Raji (cell line): ENCODE measurements at regions not wholly inside any gene's neighbourhood (a gene's known extent, or its start where the extent isn't known, plus 50 kb on each side); places are given as distances from the start of the nearest gene placed in this dataset.

ENCODE experiments used
- POLR2A ChIP-seq: IDR thresholded peaks from 2 replicates; pipeline ENCODE4 v1.6.1; 2011; ENCODE audit warnings: low read depth, low read length, control low read depth; ENCODE audit not compliant: insufficient read depth

DNA sequence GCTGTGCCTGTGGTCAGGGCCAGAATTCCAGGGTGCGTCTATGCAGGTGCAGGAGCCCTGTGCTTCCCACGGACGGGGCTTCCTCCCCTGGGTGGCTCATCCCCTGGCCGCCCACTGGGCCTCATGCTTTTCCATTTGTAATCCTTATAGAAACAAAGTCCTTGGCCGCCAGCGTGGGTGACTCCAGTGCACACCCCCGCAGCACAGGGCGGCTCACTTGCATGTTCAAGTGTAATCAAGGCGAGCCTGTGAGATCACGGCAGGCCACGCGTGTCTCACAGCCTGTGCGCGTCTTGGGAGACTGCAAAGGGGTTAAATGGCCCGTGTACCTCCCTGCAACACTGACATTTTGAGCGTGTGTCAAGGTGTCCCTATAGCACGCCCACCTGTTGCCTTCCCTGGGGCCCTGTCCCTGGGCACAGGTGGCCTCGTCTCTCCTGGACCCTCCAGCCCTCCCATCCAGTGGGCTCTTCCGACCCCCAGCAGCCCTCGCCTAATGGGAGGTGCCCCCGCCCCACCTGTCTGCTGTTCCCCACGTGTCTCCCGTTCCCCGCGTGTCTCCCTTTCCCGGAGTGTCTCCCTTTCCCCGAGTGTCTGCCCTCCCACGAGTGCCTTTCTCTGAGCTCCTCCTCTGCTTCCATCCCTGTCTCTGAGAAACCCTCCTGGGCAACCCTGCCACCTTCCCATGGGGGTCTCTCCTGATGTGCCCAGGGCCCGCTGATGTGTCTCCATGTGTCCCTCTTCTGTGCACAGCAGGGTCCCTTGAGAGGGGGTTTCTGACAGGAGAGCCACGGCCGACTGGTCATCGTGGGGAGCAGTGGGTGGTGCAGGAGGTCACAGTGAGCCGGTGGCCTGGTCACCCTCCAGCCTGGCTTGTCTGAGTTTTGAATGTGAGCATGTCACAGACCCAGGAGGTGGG lies 1215.3 kb downstream of the BRD1 start:
- no peak for TF ChIP-seq POLR2A

- TF ChIP-seq POLR2A = no peak
Observed at GRCh38 chr22:48609279-48609865, 1218.3 kb downstream of the BRD1 start.

DNA sequence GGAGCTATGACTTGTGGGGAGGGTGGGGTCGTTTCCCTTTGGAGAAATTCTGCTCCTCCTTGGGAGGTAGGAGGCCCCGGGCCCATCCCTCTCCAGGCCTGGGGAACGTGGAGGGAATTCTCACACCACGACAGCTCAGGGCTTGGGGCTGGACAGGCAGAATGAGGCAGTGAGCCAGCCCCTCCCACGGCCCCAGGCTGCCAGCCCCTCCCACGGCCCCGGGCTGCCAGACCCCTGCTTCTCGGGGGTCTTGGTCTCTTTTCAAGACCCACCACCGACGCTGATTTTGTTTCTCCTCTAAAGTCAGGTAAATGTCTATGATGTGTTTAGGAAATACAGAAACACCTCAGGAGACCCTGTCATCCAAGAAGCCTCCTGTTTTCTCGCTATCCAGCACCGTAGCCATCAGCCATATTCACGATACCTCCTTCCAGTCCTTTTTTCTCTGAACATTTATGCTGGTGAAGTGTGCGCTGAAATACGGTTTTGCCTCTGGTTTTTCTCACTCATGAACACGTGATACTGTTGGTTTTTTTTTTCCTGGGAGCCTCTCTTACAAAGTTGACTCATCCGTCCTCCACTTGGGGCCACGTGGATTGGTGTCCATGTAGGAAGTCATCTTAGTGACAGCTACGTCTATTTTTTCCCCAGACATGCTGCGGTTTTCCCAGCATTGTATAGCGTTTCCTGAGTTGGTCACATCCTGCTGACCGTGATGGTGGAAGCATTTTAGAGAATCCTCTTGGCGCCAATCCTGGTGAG lies 1219.6 kb downstream of the BRD1 start:
- no peak for TF ChIP-seq POLR2A

DNA sequence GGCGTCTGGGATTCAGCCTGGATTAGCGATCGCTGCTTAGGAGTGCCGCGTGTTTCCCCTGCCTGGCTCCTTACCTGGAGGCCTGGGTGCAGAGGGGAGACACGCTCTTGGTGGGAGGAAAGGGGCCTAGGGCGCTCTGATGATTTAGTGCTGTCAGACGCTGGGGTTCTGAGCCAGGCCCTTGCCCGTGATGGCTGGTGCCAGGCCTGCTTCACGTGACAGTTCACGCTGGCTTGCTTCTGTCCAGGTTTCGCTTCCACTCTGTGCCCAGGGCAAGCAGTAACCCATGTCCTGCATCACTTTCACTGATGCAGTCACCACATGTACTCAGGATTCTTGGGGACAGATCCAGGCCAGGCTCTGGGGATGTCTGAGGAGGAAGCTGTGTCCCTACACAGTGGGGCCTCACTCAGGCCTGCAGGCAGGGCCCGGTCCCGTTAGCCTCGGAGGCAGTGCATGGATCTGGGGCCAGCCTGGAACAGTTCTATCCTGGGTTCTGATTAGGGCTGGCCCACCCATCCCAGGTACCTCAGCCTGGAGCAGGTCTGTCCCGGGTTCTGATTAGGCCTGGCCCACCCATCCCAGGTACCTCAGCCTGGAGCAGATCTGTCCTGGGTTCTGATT lies 1220.9 kb downstream of the BRD1 start:
- TF ChIP-seq POLR2A = no peak

- no peak for TF ChIP-seq POLR2A
Observed at GRCh38 chr22:48605856-48606481, 1221.7 kb downstream of the BRD1 start.

DNA sequence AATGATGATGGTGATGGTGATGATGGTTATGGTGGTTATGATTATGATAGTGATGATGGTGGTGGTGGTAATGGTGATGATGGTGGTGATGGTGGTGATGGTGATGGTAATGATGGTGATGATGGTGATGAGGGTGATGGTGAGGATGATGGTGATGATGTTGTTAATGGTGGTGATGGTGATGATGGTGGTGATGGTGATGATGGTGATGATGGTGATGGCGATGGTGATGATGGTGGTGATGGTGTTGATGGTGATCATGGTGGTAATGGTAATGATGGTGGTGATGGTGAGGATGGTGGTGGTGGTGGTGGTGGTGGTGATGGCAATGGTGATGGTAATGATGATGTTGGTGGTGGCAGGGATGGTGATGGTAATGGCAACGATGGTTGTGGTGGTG lies 1222.5 kb downstream of the BRD1 start:
- no peak for TF ChIP-seq POLR2A

GRCh38 chr22:48603621-48604320 lies 1223.9 kb downstream of the BRD1 start:
- no peak for TF ChIP-seq POLR2A

DNA sequence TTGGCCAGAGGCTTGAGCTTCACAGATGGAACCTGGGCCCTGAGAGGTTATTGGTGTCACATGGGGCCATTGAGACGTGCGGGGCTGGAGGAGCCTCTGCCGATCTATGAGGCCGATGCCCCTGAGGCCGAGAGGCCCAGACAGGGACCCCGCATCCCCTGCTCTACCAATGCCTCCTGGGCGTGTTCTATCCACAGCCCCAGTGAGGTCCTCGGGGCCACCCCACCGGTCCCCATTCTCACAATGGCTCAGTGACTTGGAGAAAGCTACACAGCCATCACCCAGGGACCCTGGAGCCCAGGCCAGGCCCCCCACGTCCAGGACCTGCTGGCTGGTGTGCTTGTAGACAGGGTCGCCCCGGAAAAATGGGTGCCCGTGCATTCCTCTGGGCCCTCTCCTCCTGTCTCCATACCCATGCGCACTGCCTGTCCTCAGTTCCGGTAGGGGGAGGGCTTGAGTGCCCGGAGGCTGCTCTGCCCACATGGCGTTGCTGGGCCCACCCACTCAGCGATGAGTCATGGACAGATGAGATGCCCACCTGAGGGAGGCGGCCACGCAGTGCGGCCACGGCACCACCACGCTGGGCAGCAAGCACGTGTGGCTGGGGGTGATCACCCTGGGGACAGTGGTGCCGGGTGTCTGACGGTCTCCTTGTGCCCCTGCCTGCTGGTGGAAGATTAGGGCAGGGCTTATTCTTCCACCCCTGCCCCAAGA lies 1224.7 kb downstream of the BRD1 start:
- TF ChIP-seq POLR2A = no peak

GRCh38 chr22:48600681-48601080 lies 1227.0 kb downstream of the BRD1 start:
- no peak for TF ChIP-seq POLR2A

- no peak for TF ChIP-seq POLR2A
Observed at GRCh38 chr22:48600171-48600570, 1227.5 kb downstream of the BRD1 start.

- no peak for TF ChIP-seq POLR2A
Observed at GRCh38 chr22:48599346-48599745, 1228.3 kb downstream of the BRD1 start.

DNA sequence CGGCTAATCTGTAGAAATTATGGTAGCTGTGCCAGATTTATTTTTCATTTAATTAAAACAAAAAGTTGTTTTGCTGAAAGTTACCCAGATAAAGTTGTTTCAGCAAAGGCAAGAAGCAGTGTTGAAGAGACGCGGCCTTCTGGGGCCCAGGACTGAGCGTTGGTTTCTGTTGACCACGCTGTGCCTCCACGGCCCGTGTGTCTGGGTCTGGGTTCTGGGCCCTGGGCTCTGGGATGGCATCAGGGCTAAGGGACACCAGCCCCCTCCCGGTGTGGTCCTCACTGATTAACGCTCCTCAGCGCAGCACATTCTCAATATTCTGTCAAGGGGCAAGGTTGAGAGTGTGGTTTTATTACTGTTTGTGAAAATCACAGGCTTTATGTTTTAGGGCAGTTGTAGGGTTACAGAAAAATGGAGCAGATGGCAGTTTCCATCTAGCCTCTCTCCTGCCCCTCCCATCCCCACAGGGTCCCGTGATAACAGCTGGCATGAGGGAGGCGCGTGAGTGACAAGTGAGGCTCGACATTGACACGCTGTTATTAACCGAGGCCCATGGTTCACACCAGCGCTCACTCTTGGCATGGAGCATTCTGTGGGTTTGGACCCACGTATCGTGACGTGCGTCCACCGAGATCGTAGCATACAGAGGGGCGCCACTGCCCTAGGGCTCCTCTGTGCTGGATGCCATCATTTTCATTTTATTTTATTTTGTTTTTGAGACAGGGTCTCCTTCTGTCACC lies 1231.4 kb downstream of the BRD1 start:
- TF ChIP-seq POLR2A = no peak

DNA sequence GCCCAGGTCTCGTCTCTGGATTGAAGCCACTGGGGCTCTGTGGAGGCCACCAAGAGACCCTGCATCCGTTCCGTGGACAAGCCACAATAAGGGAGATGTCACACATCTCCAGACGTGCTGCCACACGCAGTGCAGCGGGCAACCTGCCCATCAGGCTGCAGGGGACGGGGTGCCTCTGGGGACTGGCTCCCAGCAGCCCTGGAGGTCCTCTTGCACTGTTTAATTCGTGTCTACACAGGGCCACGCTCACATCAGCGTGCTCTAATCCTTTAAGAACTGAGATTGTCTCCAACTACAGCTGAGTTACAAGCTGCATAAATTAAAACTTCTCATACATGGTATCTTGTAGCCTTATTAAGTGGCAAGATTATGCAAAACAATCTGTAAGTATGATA lies 1232.2 kb downstream of the BRD1 start:
- TF ChIP-seq POLR2A = no peak

DNA sequence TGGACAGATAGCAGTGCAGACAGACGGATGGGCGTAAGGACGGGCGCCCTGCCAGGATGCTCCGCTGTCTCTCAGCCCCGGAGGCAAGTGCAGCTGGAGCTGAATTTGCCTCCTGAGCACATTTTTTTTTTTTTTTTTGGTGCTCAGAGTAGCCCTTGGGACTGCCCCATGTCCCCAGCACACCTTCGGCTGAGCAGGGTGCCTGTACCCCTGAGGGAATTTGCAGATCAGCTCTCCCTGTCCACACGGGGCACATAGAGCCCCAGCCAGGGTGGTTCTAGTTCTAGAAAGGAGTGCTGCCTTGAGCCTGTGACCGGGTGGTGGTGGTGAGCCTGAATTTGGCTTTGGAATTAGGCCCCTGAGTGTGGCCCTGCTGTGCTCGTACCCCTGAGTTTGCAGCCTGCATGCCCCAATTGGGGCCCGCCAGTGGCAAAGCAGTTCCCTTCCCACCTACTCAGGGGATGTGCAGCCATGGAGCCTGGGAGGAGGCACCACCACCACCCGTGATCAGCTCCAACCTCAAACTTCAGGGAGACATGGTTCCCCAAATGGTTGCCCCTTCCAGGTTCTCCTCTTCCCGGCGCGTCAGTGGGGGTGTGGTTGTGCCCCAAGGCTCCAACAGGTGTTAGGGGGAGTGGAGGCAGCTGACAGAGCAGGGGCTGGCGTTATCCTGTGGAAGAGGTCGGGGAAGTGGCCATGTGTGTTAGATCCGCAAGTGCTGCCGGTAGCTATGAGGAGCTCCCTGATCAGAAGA lies 1232.7 kb downstream of the BRD1 start:
- no peak for TF ChIP-seq POLR2A
